MCF 10A (cell line): ENCODE measurements at regions not wholly inside any gene's neighbourhood (a gene's known extent, or its start where the extent isn't known, plus 50 kb on each side); places are given as distances from the start of the nearest gene placed in this dataset.

ENCODE experiments used
- BruUV-seq: library from RNA; stranded (reverse); fragments of 400-500 nt; replicated peaks from 2 replicates; lab custom pipeline; 2021; lab: Mats Ljungman, UMichigan
- CTCF ChIA-PET: fragments of 300-600 bp; sonication (Branson Sonifier 250); formaldehyde crosslinking; extraction: SDS; loops from one replicate; lab custom pipeline; 2021; ENCODE audit warnings: antibody characterized with exemption, inconsistent platforms; lab: Yijun Ruan, JAX
- POLR2A ChIA-PET: fragments of 300-600, 350-650 bp; sonication (Branson Sonifier 250); formaldehyde crosslinking; extraction: SDS; loops from one replicate; lab custom pipeline; 2020; ENCODE audit warnings: antibody characterized with exemption, inconsistent platforms; lab: Yijun Ruan, JAX
- DNase-seq: peaks from one replicate; pipeline ENCODE4 v3.0.0-alpha.2; 2018; ENCODE audit not compliant: unreplicated experiment
- H3K27ac Mint-ChIP-seq: one replicate; pipeline ENCODE4 v1.8.0; 2022; ENCODE audit warnings: mild to moderate bottlenecking, low read depth, mixed read lengths; ENCODE audit not compliant: unreplicated experiment
- H3K27me3 Mint-ChIP-seq: one replicate; pipeline ENCODE4 v1.8.0; 2022; ENCODE audit warnings: mixed read lengths; ENCODE audit not compliant: insufficient read depth, unreplicated experiment
- H3K36me3 Mint-ChIP-seq: one replicate; pipeline ENCODE4 v1.8.0; 2022; ENCODE audit warnings: mild to moderate bottlenecking, moderate library complexity, mixed read lengths; ENCODE audit not compliant: insufficient read depth, unreplicated experiment
- H3K4me1 Mint-ChIP-seq: one replicate; pipeline ENCODE4 v1.8.0; 2022; ENCODE audit warnings: mixed read lengths; ENCODE audit not compliant: insufficient read depth, unreplicated experiment
- H3K4me3 Mint-ChIP-seq: one replicate; pipeline ENCODE4 v1.8.0; 2022; ENCODE audit warnings: mild to moderate bottlenecking, moderate library complexity, mixed read lengths; ENCODE audit not compliant: unreplicated experiment
- H3K9me3 Mint-ChIP-seq: one replicate; pipeline ENCODE4 v1.8.0; 2022; ENCODE audit warnings: mixed read lengths; ENCODE audit not compliant: unreplicated experiment
- intact Hi-C: fragments of 100-400 bp; cut with micrococcal nuclease; formaldehyde crosslinking; loops from 2 replicates; pipeline ENCODE4 v1.14.1; 2022
- TF ChIP-seq, protein P1 (sequence below): fragments of 200-600 bp; IDR thresholded peaks from one replicate; pipeline ENCODE4 v1.8.0; 2022; ENCODE audit warnings: antibody characterized with exemption, mild to moderate bottlenecking; ENCODE audit not compliant: unreplicated experiment

DNA sequence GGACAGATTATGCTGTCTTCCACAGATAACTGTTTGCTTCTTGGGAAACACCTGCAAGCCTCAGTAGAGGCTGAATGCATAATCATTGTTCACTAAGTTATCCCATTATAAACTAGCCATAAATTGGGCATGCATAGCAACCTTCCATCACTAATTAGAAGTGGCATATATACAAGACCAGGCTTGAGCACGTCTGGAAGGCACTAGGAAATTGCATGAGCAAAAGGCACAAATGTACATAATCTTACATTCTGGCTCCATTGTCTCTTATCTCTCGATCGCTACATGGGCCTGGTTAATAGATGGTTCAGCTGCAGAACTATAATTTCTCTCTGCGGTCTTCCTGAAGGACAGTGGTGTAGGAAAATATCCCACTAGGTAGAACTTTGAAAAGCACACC is 679.2 kb downstream of the RPL10L start:
- TF ChIP-seq, protein P1, sequence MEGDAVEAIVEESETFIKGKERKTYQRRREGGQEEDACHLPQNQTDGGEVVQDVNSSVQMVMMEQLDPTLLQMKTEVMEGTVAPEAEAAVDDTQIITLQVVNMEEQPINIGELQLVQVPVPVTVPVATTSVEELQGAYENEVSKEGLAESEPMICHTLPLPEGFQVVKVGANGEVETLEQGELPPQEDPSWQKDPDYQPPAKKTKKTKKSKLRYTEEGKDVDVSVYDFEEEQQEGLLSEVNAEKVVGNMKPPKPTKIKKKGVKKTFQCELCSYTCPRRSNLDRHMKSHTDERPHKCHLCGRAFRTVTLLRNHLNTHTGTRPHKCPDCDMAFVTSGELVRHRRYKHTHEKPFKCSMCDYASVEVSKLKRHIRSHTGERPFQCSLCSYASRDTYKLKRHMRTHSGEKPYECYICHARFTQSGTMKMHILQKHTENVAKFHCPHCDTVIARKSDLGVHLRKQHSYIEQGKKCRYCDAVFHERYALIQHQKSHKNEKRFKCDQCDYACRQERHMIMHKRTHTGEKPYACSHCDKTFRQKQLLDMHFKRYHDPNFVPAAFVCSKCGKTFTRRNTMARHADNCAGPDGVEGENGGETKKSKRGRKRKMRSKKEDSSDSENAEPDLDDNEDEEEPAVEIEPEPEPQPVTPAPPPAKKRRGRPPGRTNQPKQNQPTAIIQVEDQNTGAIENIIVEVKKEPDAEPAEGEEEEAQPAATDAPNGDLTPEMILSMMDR = no peak
- ChIA-PET CTCF (no interaction called here), POLR2A (no interaction called here)
- no peak for DNase-seq
- Mint-ChIP-seq H3K4me3 (no peak overlapping the region), H3K36me3 (no peaks in the 10 kb centered on the region), H3K27ac (no peak overlapping the region), H3K4me1 (no peaks in the 10 kb centered on the region), H3K9me3 (no peaks in the 10 kb centered on the region), H3K27me3 (no peaks in the 10 kb centered on the region)
- BruUV-seq = no TSS peak
- intact Hi-C loops = no loop called here

DNA sequence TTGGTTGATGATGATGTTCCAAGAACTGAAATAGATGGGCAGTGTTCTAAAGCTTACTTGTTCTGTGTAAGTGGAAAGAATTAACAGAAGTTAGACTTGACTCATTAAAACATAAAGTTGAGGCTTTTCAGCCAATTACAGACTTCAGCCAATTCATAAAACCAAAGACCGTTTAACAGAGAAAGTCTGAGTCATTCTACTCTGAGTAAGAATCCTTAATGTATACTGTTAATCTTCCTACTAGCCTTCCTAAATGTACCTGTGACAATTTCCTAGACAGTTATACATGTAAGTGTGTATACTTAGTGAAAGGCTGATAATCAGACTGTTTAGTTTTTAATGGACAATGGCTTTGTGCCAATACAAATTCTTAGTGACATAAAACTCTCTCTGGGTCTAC is 681.0 kb downstream of the RPL10L start:
- H3K27me3 Mint-ChIP-seq = no peaks in the 10 kb centered on the region
- no peaks in the 10 kb centered on the region for H3K36me3 Mint-ChIP-seq
- no peaks in the 10 kb centered on the region for H3K9me3 Mint-ChIP-seq
- no peak overlapping the region for H3K27ac Mint-ChIP-seq
- ChIA-PET POLR2A (no interaction called here), CTCF (no interaction called here)
- no peak for DNase-seq
- intact Hi-C loops = no loop called here
- TF ChIP-seq, protein P1 = no peak
- H3K4me1 Mint-ChIP-seq = no peaks in the 10 kb centered on the region
- no TSS peak for BruUV-seq
- H3K4me3 Mint-ChIP-seq = no peak overlapping the region

DNA sequence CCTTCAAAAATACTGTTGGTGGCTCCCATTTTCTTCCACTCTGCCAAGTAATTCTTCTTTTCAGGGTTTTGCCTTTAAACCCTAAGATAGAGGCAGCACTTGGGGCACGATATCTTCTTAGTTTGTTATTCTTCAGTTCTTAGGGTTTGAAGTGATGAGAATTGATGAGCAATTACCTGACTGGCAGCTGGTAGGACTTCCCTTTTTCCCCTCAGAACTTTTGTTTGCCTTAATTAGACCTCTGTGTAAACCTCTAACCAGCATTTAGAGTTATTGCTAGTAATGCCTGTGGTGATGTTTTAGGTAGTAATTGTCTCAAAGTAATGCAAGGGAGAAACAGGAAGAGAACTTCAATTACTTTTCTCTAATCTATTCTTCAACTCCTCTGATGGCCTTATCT is 683.5 kb downstream of the RPL10L start:
- Mint-ChIP-seq H3K36me3 (no peaks in the 10 kb centered on the region), H3K4me1 (no peaks in the 10 kb centered on the region), H3K9me3 (no peaks in the 10 kb centered on the region), H3K27ac (no peak overlapping the region), H3K4me3 (no peak overlapping the region), H3K27me3 (no peaks in the 10 kb centered on the region)
- TF ChIP-seq, protein P1 = no peak
- no TSS peak for BruUV-seq
- intact Hi-C loops = no loop called here
- ChIA-PET CTCF (no interaction called here), POLR2A (interaction anchor here (0.5 to 0.6 kb wide), 2 partner anchors 24 to 336 kb away, joined by 3 read pairs; no protein-coding TSS in a partner anchor)
- DNase-seq = no peak

DNA sequence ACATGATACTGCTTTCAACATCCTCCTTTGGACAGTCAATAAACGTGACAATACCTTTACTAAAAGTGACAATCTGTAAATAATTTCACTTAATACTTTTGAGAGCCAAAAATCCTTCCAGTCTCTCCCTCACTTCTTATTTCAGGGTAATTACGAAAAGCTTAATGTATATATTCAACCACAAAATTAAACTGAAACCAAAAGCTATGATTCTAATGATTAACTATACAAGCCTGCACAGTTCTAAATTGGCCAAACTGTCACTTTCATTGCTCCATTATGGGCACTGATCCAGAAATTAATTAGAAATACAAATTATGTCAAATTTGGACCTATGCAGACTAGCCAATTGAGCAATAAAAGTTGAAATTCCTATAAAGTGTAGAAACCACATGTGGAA is 696.5 kb upstream of the MIS18BP1 start:
- Mint-ChIP-seq H3K27ac (no peak overlapping the region), H3K9me3 (no peaks in the 10 kb centered on the region), H3K27me3 (no peaks in the 10 kb centered on the region), H3K4me3 (no peak overlapping the region), H3K36me3 (no peaks in the 10 kb centered on the region), H3K4me1 (no peaks in the 10 kb centered on the region)
- POLR2A ChIA-PET = no interaction called here
- no TSS peak for BruUV-seq
- DNase-seq = no peak
- TF ChIP-seq, protein P1 = no peak
- intact Hi-C loops = no loop called here
- CTCF ChIA-PET = no interaction called here
